ENCODE measurements at regions not wholly inside any gene's neighbourhood (a gene's known extent, or its start where the extent isn't known, plus 50 kb on each side); places are given as distances from the start of the nearest gene placed in this dataset.

- TF ChIP-seq, protein P1, sequence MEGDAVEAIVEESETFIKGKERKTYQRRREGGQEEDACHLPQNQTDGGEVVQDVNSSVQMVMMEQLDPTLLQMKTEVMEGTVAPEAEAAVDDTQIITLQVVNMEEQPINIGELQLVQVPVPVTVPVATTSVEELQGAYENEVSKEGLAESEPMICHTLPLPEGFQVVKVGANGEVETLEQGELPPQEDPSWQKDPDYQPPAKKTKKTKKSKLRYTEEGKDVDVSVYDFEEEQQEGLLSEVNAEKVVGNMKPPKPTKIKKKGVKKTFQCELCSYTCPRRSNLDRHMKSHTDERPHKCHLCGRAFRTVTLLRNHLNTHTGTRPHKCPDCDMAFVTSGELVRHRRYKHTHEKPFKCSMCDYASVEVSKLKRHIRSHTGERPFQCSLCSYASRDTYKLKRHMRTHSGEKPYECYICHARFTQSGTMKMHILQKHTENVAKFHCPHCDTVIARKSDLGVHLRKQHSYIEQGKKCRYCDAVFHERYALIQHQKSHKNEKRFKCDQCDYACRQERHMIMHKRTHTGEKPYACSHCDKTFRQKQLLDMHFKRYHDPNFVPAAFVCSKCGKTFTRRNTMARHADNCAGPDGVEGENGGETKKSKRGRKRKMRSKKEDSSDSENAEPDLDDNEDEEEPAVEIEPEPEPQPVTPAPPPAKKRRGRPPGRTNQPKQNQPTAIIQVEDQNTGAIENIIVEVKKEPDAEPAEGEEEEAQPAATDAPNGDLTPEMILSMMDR (IDR thresholded peaks at IDR 0.05; ENCODE audit: borderline replicate concordance, insufficient read depth, low read depth, low read length) = no peak
Observed at GRCh38 chr5:71972777-71973473, 134.3 kb upstream of the MAP1B start.

DNA sequence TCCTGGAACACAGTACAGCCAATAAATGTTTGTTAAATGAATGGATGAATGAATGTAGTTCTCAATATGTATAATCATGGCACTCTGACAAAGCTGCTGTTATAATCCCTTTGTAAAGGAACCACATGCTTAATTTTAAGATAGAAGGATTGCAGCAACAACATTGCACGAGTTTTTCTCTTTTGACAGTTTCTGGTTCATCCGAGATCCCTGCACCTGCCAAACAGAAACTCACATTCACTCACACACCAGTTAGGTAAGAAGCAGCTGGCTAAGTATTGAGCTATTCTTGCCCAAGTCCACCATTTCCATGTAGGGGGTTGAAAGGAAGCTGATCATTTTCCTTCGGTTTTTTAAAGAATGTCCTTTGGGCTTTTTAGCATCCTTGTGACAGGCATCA, 133.7 kb upstream of the MAP1B start:
- no peak overlapping the region for H3K4me3 ChIP-seq (ENCODE audit: low read depth, low read length)
- TF ChIP-seq, protein P1 (IDR thresholded peaks at IDR 0.05; ENCODE audit: borderline replicate concordance, insufficient read depth, low read depth, low read length) = no peak

More at GRCh38 chr5:71972777-71973473, 134.3 kb upstream of the MAP1B start:
- no peak overlapping the region for H3K4me3 ChIP-seq (ENCODE audit: low read depth, low read length)

- TF ChIP-seq, protein P1 (IDR thresholded peaks at IDR 0.05; ENCODE audit: borderline replicate concordance, insufficient read depth, low read depth, low read length) = no peak
- no peak overlapping the region for H3K4me3 ChIP-seq (ENCODE audit: low read depth, low read length)
Observed at GRCh38 chr5:71974165-71974564, 133.1 kb upstream of the MAP1B start.

- TF ChIP-seq, protein P1 (IDR thresholded peaks at IDR 0.05; ENCODE audit: borderline replicate concordance, insufficient read depth, low read depth, low read length) = no peak
- no peak overlapping the region for H3K4me3 ChIP-seq (ENCODE audit: low read depth, low read length)
Observed at GRCh38 chr5:71974622-71975021, 132.7 kb upstream of the MAP1B start.

DNA sequence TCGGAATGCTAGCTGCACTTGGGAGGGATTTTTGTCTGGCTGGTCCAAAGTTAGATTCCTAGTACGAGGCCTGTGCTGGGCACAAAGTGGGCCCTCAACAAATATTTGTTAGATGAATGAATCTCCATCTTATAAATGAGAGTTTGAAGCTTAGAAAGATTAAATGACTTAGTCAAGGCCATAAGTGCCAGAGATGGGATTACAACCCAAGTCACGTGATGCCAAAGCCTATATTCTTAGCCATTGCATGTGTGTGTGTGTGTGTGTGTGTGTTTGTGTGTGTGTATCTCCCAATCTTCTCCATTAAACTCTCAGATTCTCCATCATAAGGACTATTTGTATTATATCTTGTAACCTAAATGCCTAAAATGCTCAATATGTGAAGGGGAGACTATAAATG, 130.8 kb upstream of the MAP1B start:
- TF ChIP-seq, protein P1 (IDR thresholded peaks at IDR 0.05; ENCODE audit: borderline replicate concordance, insufficient read depth, low read depth, low read length) = no peak
- no peak overlapping the region for H3K4me3 ChIP-seq (ENCODE audit: low read depth, low read length)

GRCh38 chr5:71977311-71977710, 130.0 kb upstream of the MAP1B start:
- TF ChIP-seq, protein P1 (IDR thresholded peaks at IDR 0.05; ENCODE audit: borderline replicate concordance, insufficient read depth, low read depth, low read length) = no peak
- no peak overlapping the region for H3K4me3 ChIP-seq (ENCODE audit: low read depth, low read length)

GRCh38 chr5:71978216-71978615, 129.1 kb upstream of the MAP1B start:
- TF ChIP-seq, protein P1 (IDR thresholded peaks at IDR 0.05; ENCODE audit: borderline replicate concordance, insufficient read depth, low read depth, low read length) = no peak

More at GRCh38 chr5:71978216-71978615, 129.1 kb upstream of the MAP1B start:
- no peak overlapping the region for H3K4me3 ChIP-seq (ENCODE audit: low read depth, low read length)
